T-helper 1 cell treated with Interleukin-12 subunit alpha and Interleukin-12 subunit beta and Interleukin-4 antibody, amounts not matched to agents 30 μg/mL and 1 μg/mL, for 36 hours (primary cell): ENCODE measurements at regions not wholly inside any gene's neighbourhood (a gene's known extent, or its start where the extent isn't known, plus 50 kb on each side); places are given as distances from the start of the nearest gene placed in this dataset.
"Not testable (repeated sequence)": the region's sequence is repeated elsewhere in the genome, so short reads cannot be mapped to it uniquely, and the experiment has no call there.

ENCODE experiments used
- H3K27ac Mint-ChIP-seq: one replicate; pipeline ENCODE4 v1.8.0; 2021; ENCODE audit warnings: mild to moderate bottlenecking, mixed read lengths
- H3K27me3 Mint-ChIP-seq: one replicate; pipeline ENCODE4 v1.8.0; 2021; ENCODE audit warnings: low read depth, mixed read lengths
- H3K36me3 Mint-ChIP-seq: one replicate; pipeline ENCODE4 v1.8.0; 2021; ENCODE audit warnings: low read depth, mixed read lengths
- H3K4me1 Mint-ChIP-seq: one replicate; pipeline ENCODE4 v1.8.0; 2021; ENCODE audit warnings: low read depth, mixed read lengths
- H3K4me3 Mint-ChIP-seq: one replicate; pipeline ENCODE4 v1.8.0; 2021; ENCODE audit warnings: mild to moderate bottlenecking, moderate library complexity, mixed read lengths
- H3K9me3 Mint-ChIP-seq: one replicate; pipeline ENCODE4 v1.8.0; 2021; ENCODE audit warnings: mixed read lengths

DNA sequence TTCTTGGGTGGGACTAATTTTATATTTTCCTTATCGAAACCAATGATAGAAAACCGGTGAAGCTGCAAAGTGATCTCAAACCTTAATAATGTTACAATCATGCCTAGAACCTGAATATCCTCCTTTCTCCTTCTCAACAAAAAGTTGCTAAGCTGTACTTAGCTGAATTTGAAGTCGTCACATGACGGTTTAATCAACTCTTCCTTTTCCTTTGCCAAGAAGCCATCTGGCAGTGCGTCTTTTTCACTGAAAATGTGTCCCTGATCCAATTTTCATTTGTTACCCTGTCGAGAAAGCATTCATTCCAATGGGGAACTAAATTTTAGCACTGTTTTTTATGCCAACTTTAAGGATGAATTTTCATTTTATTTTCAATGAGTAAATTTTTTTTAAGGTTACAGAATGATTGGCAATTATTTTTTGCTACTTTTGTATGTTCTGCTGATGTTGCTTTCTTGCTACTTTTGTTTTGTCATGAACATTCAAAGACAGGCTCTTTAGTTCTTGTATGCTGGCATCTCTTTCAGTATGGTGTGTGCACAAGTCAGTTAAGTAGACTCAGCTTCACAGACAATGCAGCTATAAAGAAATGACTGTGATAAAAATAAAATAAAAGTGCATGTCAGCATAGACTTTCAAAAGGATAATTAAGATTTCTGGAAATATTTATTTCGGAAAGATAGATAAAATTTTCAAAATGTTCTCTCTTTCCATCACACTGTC, 980.0 kb downstream of the DNAJB9 start:
- no peak overlapping the region for H3K4me3 Mint-ChIP-seq
- H3K36me3 Mint-ChIP-seq, result no peaks in the 10 kb centered on the region
- no peak overlapping the region for H3K27ac Mint-ChIP-seq
- peaks cover 19% of the 10 kb centered on the region for H3K9me3 Mint-ChIP-seq
- no peaks in the 10 kb centered on the region for H3K4me1 Mint-ChIP-seq
- no peaks in the 10 kb centered on the region for H3K27me3 Mint-ChIP-seq

DNA sequence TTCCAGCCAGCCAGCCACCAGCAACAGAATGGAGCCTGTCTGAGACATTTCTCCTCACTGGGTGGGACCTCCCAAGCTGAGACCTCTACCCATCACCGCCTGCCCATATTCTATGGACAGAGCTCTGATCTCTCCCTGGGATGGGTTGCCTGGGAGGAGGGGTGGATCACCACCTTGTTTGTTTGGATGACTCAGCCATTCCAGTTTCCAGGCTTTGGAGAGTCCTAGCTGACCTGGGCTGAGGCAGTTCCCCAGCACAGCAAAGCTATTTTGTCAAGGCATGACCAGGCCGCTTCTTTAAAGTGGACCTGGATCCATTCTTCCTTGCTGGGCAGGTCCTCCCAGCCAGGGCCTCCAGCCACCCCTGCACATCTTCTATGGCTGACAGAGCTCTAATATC, 982.3 kb downstream of the DNAJB9 start:
- Mint-ChIP-seq H3K27ac (no peak overlapping the region), H3K4me1 (no peaks in the 10 kb centered on the region), H3K4me3 (no peak overlapping the region), H3K36me3 (no peaks in the 10 kb centered on the region), H3K27me3 (no peaks in the 10 kb centered on the region), H3K9me3 (peaks cover 21% of the 10 kb centered on the region)

DNA sequence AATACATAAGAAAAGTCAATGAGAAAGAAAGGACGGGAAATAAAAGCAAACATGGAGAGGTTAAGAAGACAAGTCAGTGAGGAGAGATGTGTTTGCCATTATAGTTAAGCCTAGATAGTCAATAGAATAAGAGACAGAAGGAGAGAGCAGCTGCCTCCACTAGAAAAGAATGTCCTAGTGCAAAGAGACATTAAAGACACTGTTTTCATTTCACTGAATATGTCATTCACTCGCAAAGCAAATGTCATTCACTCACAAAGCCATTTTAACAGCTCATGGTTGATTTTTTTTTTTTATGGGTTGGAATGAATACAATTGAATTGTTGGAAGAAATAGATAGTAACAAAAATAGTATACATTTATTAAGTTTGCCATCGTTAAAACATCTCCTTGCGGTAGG, 1007.6 kb downstream of the DNAJB9 start:
- Mint-ChIP-seq H3K27me3 (no peaks in the 10 kb centered on the region), H3K9me3 (no peaks in the 10 kb centered on the region), H3K36me3 (no peaks in the 10 kb centered on the region), H3K4me3 (no peak overlapping the region), H3K4me1 (no peaks in the 10 kb centered on the region), H3K27ac (no peak overlapping the region)

DNA sequence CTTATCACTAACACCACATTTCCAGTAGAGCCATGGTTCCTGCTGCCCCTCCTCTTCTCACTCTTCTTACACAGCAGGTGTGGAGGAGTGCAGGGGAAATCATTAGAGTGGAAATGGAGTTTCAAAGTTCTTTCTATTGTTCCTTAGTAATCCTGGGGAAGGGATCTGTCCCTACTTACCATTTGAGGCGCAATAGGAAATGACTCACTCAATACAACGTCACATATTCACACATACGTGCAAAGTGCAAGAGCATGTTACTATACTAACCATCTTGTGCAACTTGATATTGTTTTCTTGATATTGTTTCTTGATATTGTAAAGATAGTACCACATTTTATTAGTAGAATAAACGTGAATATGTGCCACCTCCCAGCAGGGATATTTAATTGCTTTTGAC, 1010.2 kb downstream of the DNAJB9 start:
- Mint-ChIP-seq H3K36me3 (no peaks in the 10 kb centered on the region), H3K4me3 (no peak overlapping the region), H3K27me3 (no peaks in the 10 kb centered on the region), H3K9me3 (peaks cover 5% of the 10 kb centered on the region), H3K27ac (no peak overlapping the region), H3K4me1 (no peaks in the 10 kb centered on the region)

DNA sequence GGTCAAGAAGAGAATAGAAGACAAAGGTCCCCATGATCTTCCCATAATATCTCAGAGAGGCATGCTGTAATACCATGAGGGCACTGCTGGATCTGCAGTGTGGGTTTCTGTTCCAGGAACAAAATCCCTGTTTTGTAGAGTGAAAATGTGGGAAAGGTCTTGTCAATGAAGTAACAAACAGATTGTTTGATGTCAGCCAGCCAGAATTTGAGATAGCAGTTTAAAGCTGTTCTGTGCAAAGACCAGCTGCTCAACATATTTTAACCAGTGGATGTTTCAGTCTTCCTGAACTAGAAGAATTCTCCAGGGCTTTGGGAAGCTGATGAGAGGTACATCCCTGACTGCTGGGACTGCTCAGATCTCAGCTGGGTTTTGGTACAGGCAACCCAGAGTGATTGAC, 1012.5 kb downstream of the DNAJB9 start:
- peaks cover 11% of the 10 kb centered on the region for H3K9me3 Mint-ChIP-seq
- H3K4me3 Mint-ChIP-seq, result no peak overlapping the region
- no peaks in the 10 kb centered on the region for H3K36me3 Mint-ChIP-seq
- H3K27me3 Mint-ChIP-seq, result no peaks in the 10 kb centered on the region
- H3K4me1 Mint-ChIP-seq, result no peaks in the 10 kb centered on the region
- H3K27ac Mint-ChIP-seq, result no peak overlapping the region

DNA sequence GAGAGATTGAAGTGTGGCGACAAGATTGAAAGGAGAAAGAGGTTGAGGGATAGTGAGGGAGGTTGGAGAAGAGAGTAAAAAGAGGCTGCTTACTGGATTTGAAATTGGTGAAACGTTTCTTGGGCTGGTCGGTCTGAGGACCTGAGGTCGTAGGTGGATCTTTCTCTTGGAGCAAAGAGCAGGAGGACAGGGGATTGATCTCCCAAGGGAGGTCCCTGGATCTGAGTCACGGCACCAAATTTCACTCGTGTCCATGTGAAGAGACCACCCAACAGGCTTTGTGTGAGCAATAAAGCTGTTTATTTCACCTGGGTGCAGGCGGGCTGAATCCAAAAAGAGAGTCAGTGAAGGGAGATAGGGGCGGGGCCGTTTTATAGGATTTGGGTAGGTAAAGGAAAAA, 1027.3 kb downstream of the DNAJB9 start:
- H3K9me3 Mint-ChIP-seq, H3K4me3 Mint-ChIP-seq, H3K36me3 Mint-ChIP-seq, H3K4me1 Mint-ChIP-seq, H3K27me3 Mint-ChIP-seq, H3K27ac Mint-ChIP-seq: not testable (repeated sequence)

DNA sequence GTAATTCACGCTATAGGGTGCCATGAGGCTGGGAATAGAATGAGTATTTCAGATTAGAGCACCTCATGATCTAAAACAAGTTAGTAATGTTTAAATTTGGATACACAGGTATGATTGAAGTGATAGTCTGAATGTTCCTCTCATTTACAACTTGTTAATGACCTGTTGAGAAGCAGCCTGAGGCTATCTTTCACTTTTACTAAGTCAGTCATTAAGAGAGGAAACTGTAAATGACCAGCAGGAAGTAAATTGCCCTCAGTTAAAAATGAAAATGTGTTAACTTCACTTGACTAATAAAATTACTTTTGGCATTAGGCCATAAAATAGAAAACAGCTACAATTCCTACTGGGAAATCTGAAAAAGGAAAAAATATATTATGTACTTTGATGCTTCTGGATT, 1042.0 kb downstream of the DNAJB9 start:
- Mint-ChIP-seq H3K4me1 (no peaks in the 10 kb centered on the region), H3K27me3 (no peaks in the 10 kb centered on the region), H3K4me3 (no peak overlapping the region), H3K36me3 (no peaks in the 10 kb centered on the region), H3K9me3 (peaks cover 3% of the 10 kb centered on the region), H3K27ac (no peak overlapping the region)

DNA sequence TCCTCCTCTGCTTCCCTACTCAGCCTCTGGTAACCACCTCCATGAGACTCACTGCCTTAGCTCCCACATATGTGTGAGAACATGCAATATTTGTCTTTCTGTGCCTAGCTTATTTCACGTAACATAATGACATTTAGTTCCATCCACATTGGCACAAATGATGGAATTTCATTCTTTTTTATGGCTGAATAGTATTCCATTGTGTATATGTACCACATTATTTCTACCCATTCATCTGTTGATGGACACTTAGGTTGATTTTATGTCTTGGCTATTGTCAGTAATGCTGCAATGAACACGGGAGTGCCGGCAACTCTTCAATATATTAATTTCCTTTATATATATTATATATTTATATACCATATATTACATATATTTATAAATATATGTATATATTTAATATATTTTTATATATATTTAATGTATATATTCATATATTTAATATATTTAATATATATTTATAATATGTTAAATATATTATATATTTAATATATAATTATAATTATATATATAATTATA, 1046.9 kb downstream of the DNAJB9 start:
- no peaks in the 10 kb centered on the region for H3K27me3 Mint-ChIP-seq
- H3K27ac Mint-ChIP-seq, result no peak overlapping the region
- H3K4me3 Mint-ChIP-seq, result no peak overlapping the region
- no peaks in the 10 kb centered on the region for H3K4me1 Mint-ChIP-seq
- no peaks in the 10 kb centered on the region for H3K36me3 Mint-ChIP-seq
- H3K9me3 Mint-ChIP-seq, result peaks cover 3% of the 10 kb centered on the region

DNA sequence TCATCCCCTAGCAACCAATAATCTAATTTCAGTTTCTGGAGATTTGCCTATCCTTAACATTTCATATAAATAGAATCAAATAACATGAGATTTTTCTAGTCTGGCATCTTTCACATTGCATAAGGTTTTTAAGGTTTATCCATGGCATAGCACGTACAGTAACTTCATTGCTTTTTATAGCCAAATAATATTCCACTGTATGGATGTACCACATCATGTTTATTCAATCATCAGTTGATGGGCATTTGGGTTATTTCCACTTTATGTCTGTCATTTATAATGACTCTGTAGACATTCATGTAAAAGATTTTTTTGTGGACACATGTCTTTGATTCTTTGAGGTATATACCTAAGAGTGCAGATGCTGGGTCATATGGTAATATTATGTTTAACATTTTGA, 1052.6 kb downstream of the DNAJB9 start:
- Mint-ChIP-seq H3K4me3 (no peak overlapping the region), H3K9me3 (no peaks in the 10 kb centered on the region), H3K27ac (no peak overlapping the region), H3K36me3 (no peaks in the 10 kb centered on the region), H3K4me1 (no peaks in the 10 kb centered on the region), H3K27me3 (no peaks in the 10 kb centered on the region)

DNA sequence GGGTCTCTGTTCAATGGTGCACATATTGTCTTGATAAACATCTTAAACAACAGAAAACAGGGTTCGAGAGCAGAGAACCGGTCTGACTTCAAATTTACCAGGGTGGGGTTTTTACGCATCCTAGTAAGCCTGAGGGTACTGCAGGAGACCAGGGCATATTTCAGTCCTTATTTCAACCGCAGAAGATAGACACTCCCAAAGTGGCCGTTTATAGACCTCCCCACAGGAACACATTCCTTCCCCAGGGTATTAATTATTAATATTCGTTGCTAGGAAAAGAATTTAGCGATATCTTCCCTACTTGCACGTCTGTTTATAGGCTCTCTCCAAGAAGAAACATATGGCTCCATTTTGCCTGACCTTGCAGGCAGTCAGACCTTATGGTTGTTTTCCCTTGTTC, 1063.2 kb downstream of the DNAJB9 start:
- H3K27me3 Mint-ChIP-seq, H3K27ac Mint-ChIP-seq, H3K36me3 Mint-ChIP-seq, H3K4me3 Mint-ChIP-seq, H3K9me3 Mint-ChIP-seq, H3K4me1 Mint-ChIP-seq: not testable (repeated sequence)

DNA sequence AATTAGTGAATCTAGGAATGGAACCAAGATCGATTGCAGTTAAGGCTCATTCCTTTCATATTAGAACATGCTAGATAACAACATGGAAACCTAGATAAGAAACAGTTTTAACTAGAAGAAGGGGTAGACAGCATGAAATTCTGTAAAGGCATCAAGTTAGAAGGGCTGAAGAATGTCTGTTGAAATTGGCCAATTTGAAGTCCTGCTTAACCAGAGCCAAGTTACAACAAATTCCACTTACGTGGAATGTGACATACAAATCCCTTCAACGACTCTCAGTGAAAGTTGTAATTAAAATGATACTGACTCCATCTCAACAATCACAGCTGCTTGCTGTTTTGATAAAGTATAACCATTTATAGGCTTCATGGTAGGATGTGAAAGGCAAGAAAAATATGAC, 1065.7 kb downstream of the DNAJB9 start:
- Mint-ChIP-seq H3K4me1 (no peaks in the 10 kb centered on the region), H3K36me3 (no peaks in the 10 kb centered on the region), H3K27me3 (no peaks in the 10 kb centered on the region), H3K9me3 (peaks cover 8% of the 10 kb centered on the region), H3K4me3 (no peak overlapping the region), H3K27ac (no peak overlapping the region)

DNA sequence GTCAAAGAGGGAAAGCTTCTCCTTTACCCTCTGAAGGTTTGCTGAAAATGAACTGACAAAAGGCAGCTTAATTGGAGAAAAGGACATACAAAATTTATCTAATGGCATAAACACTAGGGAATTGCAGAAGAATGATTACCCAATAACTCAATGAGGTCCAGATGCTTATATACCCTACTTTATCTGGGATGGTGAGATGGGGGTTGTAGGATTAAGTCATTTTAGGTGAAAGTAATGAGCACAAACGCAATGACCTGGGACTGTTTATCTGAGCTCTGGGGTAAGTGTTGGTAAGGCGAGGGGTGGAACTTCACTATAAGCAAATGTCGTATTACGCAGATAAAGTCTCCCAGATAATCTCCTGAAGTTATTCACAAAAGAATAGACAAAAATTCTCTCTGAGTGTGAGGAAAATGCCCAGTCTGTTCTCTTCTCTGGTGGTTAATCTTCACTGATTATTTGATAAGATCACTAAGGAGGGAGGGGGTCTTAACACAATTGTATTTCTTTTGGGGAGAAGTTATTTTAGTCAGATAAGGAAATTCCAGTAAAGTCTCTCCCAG, 1067.8 kb downstream of the DNAJB9 start:
- H3K4me1 Mint-ChIP-seq, result no peaks in the 10 kb centered on the region
- H3K27ac Mint-ChIP-seq, result no peak overlapping the region
- H3K4me3 Mint-ChIP-seq, result no peak overlapping the region
- peaks cover 1% of the 10 kb centered on the region for H3K9me3 Mint-ChIP-seq
- no peaks in the 10 kb centered on the region for H3K36me3 Mint-ChIP-seq
- no peaks in the 10 kb centered on the region for H3K27me3 Mint-ChIP-seq

DNA sequence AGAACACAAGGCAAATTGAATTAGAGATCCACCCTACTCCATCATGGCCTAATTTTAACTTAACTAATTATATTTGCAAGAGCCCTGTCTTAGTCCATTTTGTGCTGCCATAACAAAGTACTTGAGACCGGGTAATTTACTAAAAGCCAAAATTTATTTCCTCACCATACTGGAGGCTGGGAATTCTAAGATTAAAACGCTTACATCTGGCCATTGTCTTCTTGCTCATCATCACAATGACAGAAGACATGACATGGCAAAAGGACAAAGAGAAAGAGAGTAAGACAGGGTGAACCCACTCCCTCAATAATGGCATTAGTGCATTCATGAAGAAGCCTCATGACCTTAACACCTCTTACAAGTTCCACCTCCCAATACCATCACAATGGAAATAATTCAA, 1068.6 kb downstream of the DNAJB9 start:
- no peaks in the 10 kb centered on the region for H3K27me3 Mint-ChIP-seq
- no peak overlapping the region for H3K4me3 Mint-ChIP-seq
- no peak overlapping the region for H3K27ac Mint-ChIP-seq
- no peaks in the 10 kb centered on the region for H3K4me1 Mint-ChIP-seq
- no peaks in the 10 kb centered on the region for H3K9me3 Mint-ChIP-seq
- H3K36me3 Mint-ChIP-seq, result no peaks in the 10 kb centered on the region

DNA sequence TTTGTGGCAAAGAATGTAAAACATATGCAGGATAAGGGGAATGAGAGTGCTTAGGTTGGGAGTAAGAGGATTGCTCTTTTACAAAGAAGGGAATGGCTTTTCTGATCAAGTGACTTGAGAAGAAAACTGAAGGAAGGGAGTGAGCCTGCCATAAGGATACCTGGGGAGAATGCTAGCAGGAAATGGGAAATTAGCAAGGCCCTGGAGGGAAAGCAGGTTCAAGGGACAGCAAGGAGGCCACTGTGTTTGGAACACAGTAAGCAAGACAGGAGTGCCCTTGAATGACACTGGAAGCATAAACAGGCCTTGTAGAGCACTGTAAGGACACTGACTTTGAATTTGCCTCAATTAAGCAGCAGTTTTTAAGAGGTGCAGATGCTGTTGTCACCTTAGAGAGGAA, 1069.9 kb downstream of the DNAJB9 start:
- no peaks in the 10 kb centered on the region for H3K9me3 Mint-ChIP-seq
- H3K27ac Mint-ChIP-seq, result no peak overlapping the region
- no peaks in the 10 kb centered on the region for H3K27me3 Mint-ChIP-seq
- no peak overlapping the region for H3K4me3 Mint-ChIP-seq
- no peaks in the 10 kb centered on the region for H3K36me3 Mint-ChIP-seq
- no peaks in the 10 kb centered on the region for H3K4me1 Mint-ChIP-seq

DNA sequence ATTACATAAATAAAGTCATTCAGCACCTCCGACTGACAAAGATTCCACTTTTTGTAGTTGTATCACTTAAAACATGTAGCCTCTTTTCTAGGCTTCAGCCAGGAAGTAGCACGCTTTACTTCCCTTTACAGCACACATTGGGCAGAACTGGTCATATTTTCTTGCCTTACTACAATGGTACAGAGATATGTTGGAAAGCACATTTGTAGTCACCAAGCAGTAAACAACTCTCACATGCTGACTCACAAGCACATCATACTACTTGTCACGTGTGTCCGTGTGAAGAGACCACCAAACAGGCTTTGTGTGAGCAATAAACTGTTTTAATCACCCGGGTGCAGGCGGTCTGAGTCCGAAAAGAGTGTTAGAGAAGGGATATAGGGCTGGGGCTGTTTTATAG, 1071.8 kb downstream of the DNAJB9 start:
- H3K9me3 Mint-ChIP-seq, result no peaks in the 10 kb centered on the region

More for the DNA sequence above, 1071.8 kb downstream of the DNAJB9 start:
- Mint-ChIP-seq H3K4me3 (no peak overlapping the region), H3K36me3 (no peaks in the 10 kb centered on the region), H3K4me1 (no peaks in the 10 kb centered on the region), H3K27ac (no peak overlapping the region), H3K27me3 (no peaks in the 10 kb centered on the region)
